Thyroid gland (tissue), 4 donors: ENCODE measurements at regions not wholly inside any gene's neighbourhood (a gene's known extent, or its start where the extent isn't known, plus 50 kb on each side); places are given as distances from the start of the nearest gene placed in this dataset.

Experiments
- DNase-seq, 2 donors: peaks; one replicate each; pipeline ENCODE4 v3.0.0-alpha.2; 2019
- H3K27ac ChIP-seq, 3 donors: fragments of 200-600 bp; sonication (generic); 1 replicate in 2 of 3; 2 replicates in 1 of 3; pipeline ENCODE4 v1.5.1; 2016 to 2019; ENCODE audit warnings: mild to moderate bottlenecking in 1 of 3, moderate library complexity in 1 of 3
- H3K27me3 ChIP-seq: fragments of 200-600 bp; sonication (generic); one replicate; pipeline ENCODE4 v1.5.1; 2019
- H3K36me3 ChIP-seq, 2 donors: fragments of 200-600 bp; sonication (generic); one replicate each; pipeline ENCODE4 v1.5.1; 2016 to 2019
- H3K4me1 ChIP-seq, 2 donors: fragments of 200-600 bp; sonication (generic); one replicate each; pipeline ENCODE4 v1.5.1; 2017 to 2019
- H3K4me3 ChIP-seq, 3 donors: fragments of 200-600 bp; sonication (generic); replicated peaks in 1 of 3; 1 replicate in 2 of 3; 2 replicates in 1 of 3; pipeline ENCODE4 v1.5.1; 2016; ENCODE audit warnings: mild to moderate bottlenecking in 1 of 3
- H3K9me3 ChIP-seq: fragments of 200-600 bp; sonication (generic); one replicate; pipeline ENCODE4 v1.5.1; 2017
- POLR2A ChIP-seq, 2 donors: fragments of 450-650 bp; IDR thresholded peaks; one replicate each; pipeline ENCODE4 v1.6.1; 2017; ENCODE audit warnings: antibody characterized with exemption in 2 of 2, mild to moderate bottlenecking in 2 of 2, moderate library complexity in 1 of 2
- WGBS, 2 donors: methylation state at CpG; one replicate each; pipeline ENCODE4 v1.1.5; 2017; 5-methylcytosine and 5-hydroxymethylcytosine counted together
- intact Hi-C: fragments of 100-400 bp; cut with DNase I; formaldehyde crosslinking; loops from one replicate; pipeline ENCODE4 v1.15.1; 2023
- TF ChIP-seq, protein P1 (sequence below), 6 experiments: fragments of 200-600 bp in 3 of 6; fragments of 450-650 bp in 3 of 6; sonication (generic) in 3 of 6; IDR thresholded peaks; one replicate each; pipeline ENCODE4 v1.5.1; 2016 to 2019; ENCODE audit warnings: antibody characterized with exemption in 6 of 6, mild to moderate bottlenecking in 2 of 6, inconsistent platforms in 1 of 6, moderate library complexity in 1 of 6

- DNase-seq: no peak
- Histone ChIP-seq H3K9me3 (no peaks in the 10 kb centered on the region), H3K27me3 (no peaks in the 10 kb centered on the region), H3K4me3 (no peak overlapping the region), H3K36me3 (no peaks in the 10 kb centered on the region), H3K27ac (no peak overlapping the region), H3K4me1 (no peaks in the 10 kb centered on the region)
- intact Hi-C loops: no loop called here
- WGBS, 2 donors: 70 to 73% methylated on average over 2 of the region's 2 CpGs
- TF ChIP-seq, protein P1, sequence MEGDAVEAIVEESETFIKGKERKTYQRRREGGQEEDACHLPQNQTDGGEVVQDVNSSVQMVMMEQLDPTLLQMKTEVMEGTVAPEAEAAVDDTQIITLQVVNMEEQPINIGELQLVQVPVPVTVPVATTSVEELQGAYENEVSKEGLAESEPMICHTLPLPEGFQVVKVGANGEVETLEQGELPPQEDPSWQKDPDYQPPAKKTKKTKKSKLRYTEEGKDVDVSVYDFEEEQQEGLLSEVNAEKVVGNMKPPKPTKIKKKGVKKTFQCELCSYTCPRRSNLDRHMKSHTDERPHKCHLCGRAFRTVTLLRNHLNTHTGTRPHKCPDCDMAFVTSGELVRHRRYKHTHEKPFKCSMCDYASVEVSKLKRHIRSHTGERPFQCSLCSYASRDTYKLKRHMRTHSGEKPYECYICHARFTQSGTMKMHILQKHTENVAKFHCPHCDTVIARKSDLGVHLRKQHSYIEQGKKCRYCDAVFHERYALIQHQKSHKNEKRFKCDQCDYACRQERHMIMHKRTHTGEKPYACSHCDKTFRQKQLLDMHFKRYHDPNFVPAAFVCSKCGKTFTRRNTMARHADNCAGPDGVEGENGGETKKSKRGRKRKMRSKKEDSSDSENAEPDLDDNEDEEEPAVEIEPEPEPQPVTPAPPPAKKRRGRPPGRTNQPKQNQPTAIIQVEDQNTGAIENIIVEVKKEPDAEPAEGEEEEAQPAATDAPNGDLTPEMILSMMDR (IDR thresholded peaks at IDR 0.05): no peak
- TF ChIP-seq POLR2A (IDR thresholded peaks at IDR 0.05): no peak
These were observed 481.3 kb downstream of the GADD45G start for GRCh38 chr9:90086101-90086511.

DNA sequence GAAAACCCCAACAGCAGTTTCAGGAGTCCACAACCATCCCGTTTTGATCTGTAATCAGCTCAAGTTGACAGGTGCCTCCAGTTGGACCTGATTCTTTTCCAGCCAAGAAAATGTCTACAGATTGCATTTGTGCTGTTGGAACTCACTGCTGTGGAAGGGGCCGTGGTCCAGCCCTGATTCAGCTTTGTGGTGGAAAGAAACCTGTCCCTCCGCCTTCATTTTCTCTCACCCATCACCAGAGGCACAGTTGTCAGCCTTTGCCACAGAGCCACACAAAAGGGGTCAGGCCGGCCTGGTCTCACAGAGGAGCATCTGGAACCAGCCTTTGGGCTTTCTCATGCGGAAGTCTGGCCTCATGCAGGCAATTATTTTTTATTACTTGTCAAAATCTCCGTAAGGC lies 483.6 kb downstream of the GADD45G start:
- no peaks in the 10 kb centered on the region for H3K9me3 ChIP-seq
- no peak for TF ChIP-seq POLR2A (IDR thresholded peaks at IDR 0.05)
- TF ChIP-seq, protein P1 (IDR thresholded peaks at IDR 0.05): no peak
- intact Hi-C loops: no loop called here
- H3K4me1 ChIP-seq: no peaks in the 10 kb centered on the region
- no peak overlapping the region for H3K27ac ChIP-seq
- H3K27me3 ChIP-seq: no peaks in the 10 kb centered on the region
- H3K4me3 ChIP-seq: no peak overlapping the region
- 82 to 83% methylated on average over 6 of the region's 6 CpGs for WGBS, 2 donors
- H3K36me3 ChIP-seq: no peaks in the 10 kb centered on the region
- no peak for DNase-seq

DNA sequence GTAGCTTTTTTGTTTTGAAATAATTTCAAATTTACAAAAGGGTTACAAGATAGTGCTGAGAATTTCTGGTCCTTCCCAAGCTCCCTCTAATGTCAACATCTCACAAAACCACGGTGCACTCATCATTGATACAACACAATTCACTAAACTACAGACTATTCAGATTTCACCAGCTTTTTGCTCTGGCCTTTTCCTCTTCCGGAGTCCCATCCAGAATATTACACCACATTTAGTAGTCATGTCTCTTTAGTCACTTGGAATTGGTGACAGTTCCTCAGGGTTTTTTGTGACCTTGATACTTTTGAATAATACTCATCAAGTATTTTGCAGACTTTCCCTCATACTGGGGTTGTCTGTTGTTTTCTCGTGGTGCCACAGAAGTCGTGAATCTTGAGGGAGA lies 484.0 kb downstream of the GADD45G start:
- Histone ChIP-seq H3K36me3 (no peaks in the 10 kb centered on the region), H3K4me1 (no peaks in the 10 kb centered on the region), H3K27ac (no peak overlapping the region), H3K4me3 (no peak overlapping the region), H3K9me3 (no peaks in the 10 kb centered on the region), H3K27me3 (no peaks in the 10 kb centered on the region)
- no peak for TF ChIP-seq POLR2A (IDR thresholded peaks at IDR 0.05)
- TF ChIP-seq, protein P1 (IDR thresholded peaks at IDR 0.05): no peak
- intact Hi-C loops: no loop called here
- 83 to 88% methylated on average over 4 of the region's 4 CpGs for WGBS, 2 donors
- DNase-seq: no peak

- Histone ChIP-seq H3K9me3 (no peaks in the 10 kb centered on the region), H3K36me3 (no peaks in the 10 kb centered on the region), H3K27ac (no peak overlapping the region), H3K27me3 (no peaks in the 10 kb centered on the region), H3K4me3 (no peak overlapping the region), H3K4me1 (no peaks in the 10 kb centered on the region)
- TF ChIP-seq, protein P1 (IDR thresholded peaks at IDR 0.05): no peak
- no peak for TF ChIP-seq POLR2A (IDR thresholded peaks at IDR 0.05)
- no peak for DNase-seq
- intact Hi-C loops: loop anchor here (10.0 kb wide), 1 partner anchor 166 kb away; no protein-coding TSS in a partner anchor
- WGBS, 2 donors: 95 to 97% methylated on average over 4 of the region's 4 CpGs
These were observed 486.2 kb downstream of the GADD45G start for GRCh38 chr9:90090997-90091396.

DNA sequence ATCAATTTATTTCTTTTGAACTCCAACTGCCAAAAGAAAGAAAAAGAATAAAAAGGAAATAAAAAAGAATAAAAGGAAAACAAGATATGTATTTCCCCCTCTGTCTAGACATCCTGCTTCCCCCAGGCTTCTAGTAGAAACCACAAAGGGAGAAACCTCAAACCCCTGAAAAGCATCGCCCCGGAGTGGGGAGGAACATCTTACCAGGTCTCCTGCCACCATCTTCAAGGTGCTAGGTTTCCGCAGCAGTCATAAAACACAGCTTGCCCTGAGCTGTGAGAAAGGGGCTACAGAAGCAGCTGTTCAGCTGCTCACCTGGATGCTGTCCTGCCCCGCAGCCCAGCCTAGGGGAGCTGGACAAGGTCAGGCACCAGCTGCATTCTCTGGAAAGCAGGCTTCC lies 487.7 kb downstream of the GADD45G start:
- WGBS, 2 donors: 83 to 92% methylated on average over 4 of the region's 4 CpGs
- no peaks in the 10 kb centered on the region for H3K9me3 ChIP-seq
- DNase-seq: no peak
- H3K27ac ChIP-seq: no peak overlapping the region
- H3K4me1 ChIP-seq: no peaks in the 10 kb centered on the region
- TF ChIP-seq, protein P1 (IDR thresholded peaks at IDR 0.05): no peak
- no peak for TF ChIP-seq POLR2A (IDR thresholded peaks at IDR 0.05)
- no peak overlapping the region for H3K4me3 ChIP-seq
- intact Hi-C loops: loop anchor here (10.0 kb wide), 1 partner anchor 168 kb away; no protein-coding TSS in a partner anchor
- no peaks in the 10 kb centered on the region for H3K27me3 ChIP-seq
- H3K36me3 ChIP-seq: no peaks in the 10 kb centered on the region
